ENCODE measurements at regions not wholly inside any gene's neighbourhood (a gene's known extent, or its start where the extent isn't known, plus 50 kb on each side); places are given as distances from the start of the nearest gene placed in this dataset.

- no peak for DNase-seq
- Mint-ChIP-seq H3K4me3 (ENCODE audit: low read depth, unreplicated experiment) (no peak overlapping the region), H3K4me1 (ENCODE audit: low read depth, unreplicated experiment) (no peaks in the 10 kb centered on the region), H3K36me3 (ENCODE audit: insufficient read depth, unreplicated experiment) (no peaks in the 10 kb centered on the region), H3K27me3 (ENCODE audit: unreplicated experiment) (peaks cover 94% of the 10 kb centered on the region), H3K27ac (ENCODE audit: unreplicated experiment) (no peak overlapping the region), H3K9me3 (ENCODE audit: low read depth, unreplicated experiment) (no peaks in the 10 kb centered on the region)
- CTCF ChIA-PET, result no interaction called here
- no peak for TF ChIP-seq CTCF (IDR thresholded peaks at IDR 0.05; ENCODE audit: unreplicated experiment)
- intact Hi-C loops (cut with micrococcal nuclease; ENCODE audit: unreplicated experiment), result no loop called here
- no TSS peak for BruUV-seq (replicated peaks)
Observed at GRCh38 chr20:40890181-40890580, 138.4 kb upstream of the TOP1 start.

- Mint-ChIP-seq H3K9me3 (ENCODE audit: low read depth, unreplicated experiment) (no peaks in the 10 kb centered on the region), H3K27me3 (ENCODE audit: unreplicated experiment) (peaks cover 94% of the 10 kb centered on the region), H3K4me3 (ENCODE audit: low read depth, unreplicated experiment) (no peak overlapping the region), H3K4me1 (ENCODE audit: low read depth, unreplicated experiment) (no peaks in the 10 kb centered on the region), H3K27ac (ENCODE audit: unreplicated experiment) (no peak overlapping the region), H3K36me3 (ENCODE audit: insufficient read depth, unreplicated experiment) (no peaks in the 10 kb centered on the region)
- no TSS peak for BruUV-seq (replicated peaks)
- no peak for DNase-seq
- CTCF ChIA-PET, result no interaction called here
- intact Hi-C loops (cut with micrococcal nuclease; ENCODE audit: unreplicated experiment), result no loop called here
- TF ChIP-seq CTCF (IDR thresholded peaks at IDR 0.05; ENCODE audit: unreplicated experiment), result no peak
Observed at GRCh38 chr20:40890635-40891034, 138.0 kb upstream of the TOP1 start.

GRCh38 chr20:40891351-40891750 is 137.3 kb upstream of the TOP1 start:
- no peak for DNase-seq
- no peaks in the 10 kb centered on the region for H3K4me1 Mint-ChIP-seq (ENCODE audit: low read depth, unreplicated experiment)
- peaks cover 94% of the 10 kb centered on the region for H3K27me3 Mint-ChIP-seq (ENCODE audit: unreplicated experiment)
- no TSS peak for BruUV-seq (replicated peaks)
- no peak for TF ChIP-seq CTCF (IDR thresholded peaks at IDR 0.05; ENCODE audit: unreplicated experiment)
- intact Hi-C loops (cut with micrococcal nuclease; ENCODE audit: unreplicated experiment), result no loop called here
- CTCF ChIA-PET, result interaction anchor here (1.2 kb wide), 1 partner anchor 9 kb away, joined by 3 read pairs; no protein-coding TSS in a partner anchor
- H3K36me3 Mint-ChIP-seq (ENCODE audit: insufficient read depth, unreplicated experiment), result no peaks in the 10 kb centered on the region
- H3K4me3 Mint-ChIP-seq (ENCODE audit: low read depth, unreplicated experiment), result no peak overlapping the region
- no peak overlapping the region for H3K27ac Mint-ChIP-seq (ENCODE audit: unreplicated experiment)
- no peaks in the 10 kb centered on the region for H3K9me3 Mint-ChIP-seq (ENCODE audit: low read depth, unreplicated experiment)

- CTCF ChIA-PET, result interaction anchor here (0.5 kb wide), 1 partner anchor 11 kb away, joined by 3 read pairs; no protein-coding TSS in a partner anchor
- Mint-ChIP-seq H3K4me3 (ENCODE audit: low read depth, unreplicated experiment) (no peak overlapping the region), H3K27ac (ENCODE audit: unreplicated experiment) (no peak overlapping the region), H3K9me3 (ENCODE audit: low read depth, unreplicated experiment) (no peaks in the 10 kb centered on the region), H3K4me1 (ENCODE audit: low read depth, unreplicated experiment) (no peaks in the 10 kb centered on the region), H3K36me3 (ENCODE audit: insufficient read depth, unreplicated experiment) (no peaks in the 10 kb centered on the region), H3K27me3 (ENCODE audit: unreplicated experiment) (peaks cover 94% of the 10 kb centered on the region)
- no TSS peak for BruUV-seq (replicated peaks)
- TF ChIP-seq CTCF (IDR thresholded peaks at IDR 0.05; ENCODE audit: unreplicated experiment), result no peak
- intact Hi-C loops (cut with micrococcal nuclease; ENCODE audit: unreplicated experiment), result no loop called here
- no peak for DNase-seq
Observed at GRCh38 chr20:40892642-40893041, 136.0 kb upstream of the TOP1 start.

Measured in Calu3 (cell line).